ENCODE measurements at regions not wholly inside any gene's neighbourhood (a gene's known extent, or its start where the extent isn't known, plus 50 kb on each side); places are given as distances from the start of the nearest gene placed in this dataset.

GRCh38 chr3:117201901-117202774, 492.6 kb downstream of the TUSC7 start:
- H3K4me3 ChIP-seq (ENCODE audit: low read length in 2 of 2) = no peak overlapping the region
- H3K4me1 ChIP-seq (ENCODE audit: control insufficient read depth in 2 of 2, insufficient read depth in 2 of 2, low read length in 2 of 2) = no peaks in the 10 kb centered on the region
- DNase-seq (ENCODE audit: low read depth in 6 of 9, low spot score in 9 of 9) = no peak
- H3K36me3 ChIP-seq (ENCODE audit: control insufficient read depth in 2 of 2, insufficient read depth in 2 of 2, low read length in 1 of 2) = no peaks in the 10 kb centered on the region
- no peaks in the 10 kb centered on the region for H3K9me3 ChIP-seq (ENCODE audit: control insufficient read depth in 2 of 2, insufficient read depth in 1 of 2, low read length in 1 of 2)
- H3K27me3 ChIP-seq (ENCODE audit: control insufficient read depth in 2 of 2, insufficient read depth in 1 of 2, low read length in 1 of 2) = no peaks in the 10 kb centered on the region
- WGBS = 89% methylated on average over 5 of the region's 5 CpGs
- no peak overlapping the region for H3K27ac ChIP-seq (ENCODE audit: low read depth in 1 of 2, low read length in 1 of 2)

GRCh38 chr3:117217355-117217754, 507.8 kb downstream of the TUSC7 start:
- Histone ChIP-seq H3K27ac (ENCODE audit: low read depth in 1 of 2, low read length in 1 of 2) (no peak overlapping the region), H3K4me1 (ENCODE audit: control insufficient read depth in 2 of 2, insufficient read depth in 2 of 2, low read length in 2 of 2) (no peaks in the 10 kb centered on the region), H3K9me3 (ENCODE audit: control insufficient read depth in 2 of 2, insufficient read depth in 1 of 2, low read length in 1 of 2) (no peaks in the 10 kb centered on the region), H3K36me3 (ENCODE audit: control insufficient read depth in 2 of 2, insufficient read depth in 2 of 2, low read length in 1 of 2) (no peaks in the 10 kb centered on the region), H3K27me3 (ENCODE audit: control insufficient read depth in 2 of 2, insufficient read depth in 1 of 2, low read length in 1 of 2) (no peaks in the 10 kb centered on the region), H3K4me3 (ENCODE audit: low read length in 2 of 2) (no peak overlapping the region)
- 92% methylated on average over 3 of the region's 3 CpGs for WGBS
- no peak for DNase-seq (ENCODE audit: low read depth in 6 of 9, low spot score in 9 of 9)

- Histone ChIP-seq H3K36me3 (ENCODE audit: control insufficient read depth in 2 of 2, insufficient read depth in 2 of 2, low read length in 1 of 2) (no peaks in the 10 kb centered on the region), H3K4me1 (ENCODE audit: control insufficient read depth in 2 of 2, insufficient read depth in 2 of 2, low read length in 2 of 2) (no peaks in the 10 kb centered on the region), H3K27me3 (ENCODE audit: control insufficient read depth in 2 of 2, insufficient read depth in 1 of 2, low read length in 1 of 2) (no peaks in the 10 kb centered on the region), H3K9me3 (ENCODE audit: control insufficient read depth in 2 of 2, insufficient read depth in 1 of 2, low read length in 1 of 2) (no peaks in the 10 kb centered on the region), H3K4me3 (ENCODE audit: low read length in 2 of 2) (no peak overlapping the region), H3K27ac (ENCODE audit: low read depth in 1 of 2, low read length in 1 of 2) (no peak overlapping the region)
- WGBS = 85% methylated on average over 5 of the region's 5 CpGs
- DNase-seq (ENCODE audit: low read depth in 6 of 9, low spot score in 9 of 9) = no peak
These were observed 508.3 kb downstream of the TUSC7 start for GRCh38 chr3:117217760-117218316.

GRCh38 chr3:117218641-117219048, 509.1 kb downstream of the TUSC7 start:
- H3K36me3 ChIP-seq (ENCODE audit: control insufficient read depth in 2 of 2, insufficient read depth in 2 of 2, low read length in 1 of 2) = no peaks in the 10 kb centered on the region
- H3K27ac ChIP-seq (ENCODE audit: low read depth in 1 of 2, low read length in 1 of 2) = no peak overlapping the region
- 81% methylated on average over 3 of the region's 3 CpGs for WGBS
- no peaks in the 10 kb centered on the region for H3K27me3 ChIP-seq (ENCODE audit: control insufficient read depth in 2 of 2, insufficient read depth in 1 of 2, low read length in 1 of 2)
- no peaks in the 10 kb centered on the region for H3K4me1 ChIP-seq (ENCODE audit: control insufficient read depth in 2 of 2, insufficient read depth in 2 of 2, low read length in 2 of 2)
- H3K9me3 ChIP-seq (ENCODE audit: control insufficient read depth in 2 of 2, insufficient read depth in 1 of 2, low read length in 1 of 2) = no peaks in the 10 kb centered on the region
- DNase-seq (ENCODE audit: low read depth in 6 of 9, low spot score in 9 of 9) = no peak
- no peak overlapping the region for H3K4me3 ChIP-seq (ENCODE audit: low read length in 2 of 2)

- no peaks in the 10 kb centered on the region for H3K4me1 ChIP-seq (ENCODE audit: control insufficient read depth in 2 of 2, insufficient read depth in 2 of 2, low read length in 2 of 2)
- H3K4me3 ChIP-seq (ENCODE audit: low read length in 2 of 2) = no peak overlapping the region
- no peaks in the 10 kb centered on the region for H3K9me3 ChIP-seq (ENCODE audit: control insufficient read depth in 2 of 2, insufficient read depth in 1 of 2, low read length in 1 of 2)
- no peak for DNase-seq (ENCODE audit: low read depth in 6 of 9, low spot score in 9 of 9)
- no peak overlapping the region for H3K27ac ChIP-seq (ENCODE audit: low read depth in 1 of 2, low read length in 1 of 2)
- 85% methylated on average over 2 of the region's 2 CpGs for WGBS
- H3K27me3 ChIP-seq (ENCODE audit: control insufficient read depth in 2 of 2, insufficient read depth in 1 of 2, low read length in 1 of 2) = no peaks in the 10 kb centered on the region
- H3K36me3 ChIP-seq (ENCODE audit: control insufficient read depth in 2 of 2, insufficient read depth in 2 of 2, low read length in 1 of 2) = no peaks in the 10 kb centered on the region
These were observed 509.7 kb downstream of the TUSC7 start for GRCh38 chr3:117219296-117219695.

GRCh38 chr3:117226932-117227331, 517.4 kb downstream of the TUSC7 start:
- no peaks in the 10 kb centered on the region for H3K36me3 ChIP-seq (ENCODE audit: control insufficient read depth in 2 of 2, insufficient read depth in 2 of 2, low read length in 1 of 2)
- 82% methylated on average over 2 of the region's 2 CpGs for WGBS
- H3K27me3 ChIP-seq (ENCODE audit: control insufficient read depth in 2 of 2, insufficient read depth in 1 of 2, low read length in 1 of 2) = no peaks in the 10 kb centered on the region
- no peak overlapping the region for H3K27ac ChIP-seq (ENCODE audit: low read depth in 1 of 2, low read length in 1 of 2)
- H3K9me3 ChIP-seq (ENCODE audit: control insufficient read depth in 2 of 2, insufficient read depth in 1 of 2, low read length in 1 of 2) = no peaks in the 10 kb centered on the region
- DNase-seq (ENCODE audit: low read depth in 6 of 9, low spot score in 9 of 9) = no peak
- H3K4me3 ChIP-seq (ENCODE audit: low read length in 2 of 2) = no peak overlapping the region
- H3K4me1 ChIP-seq (ENCODE audit: control insufficient read depth in 2 of 2, insufficient read depth in 2 of 2, low read length in 2 of 2) = no peaks in the 10 kb centered on the region

GRCh38 chr3:117228466-117228865, 518.9 kb downstream of the TUSC7 start:
- H3K4me1 ChIP-seq (ENCODE audit: control insufficient read depth in 2 of 2, insufficient read depth in 2 of 2, low read length in 2 of 2) = no peaks in the 10 kb centered on the region
- no peaks in the 10 kb centered on the region for H3K36me3 ChIP-seq (ENCODE audit: control insufficient read depth in 2 of 2, insufficient read depth in 2 of 2, low read length in 1 of 2)
- H3K4me3 ChIP-seq (ENCODE audit: low read length in 2 of 2) = no peak overlapping the region
- 95% methylated on average over 1 of the region's 1 CpG for WGBS
- no peaks in the 10 kb centered on the region for H3K27me3 ChIP-seq (ENCODE audit: control insufficient read depth in 2 of 2, insufficient read depth in 1 of 2, low read length in 1 of 2)
- H3K27ac ChIP-seq (ENCODE audit: low read depth in 1 of 2, low read length in 1 of 2) = no peak overlapping the region
- no peaks in the 10 kb centered on the region for H3K9me3 ChIP-seq (ENCODE audit: control insufficient read depth in 2 of 2, insufficient read depth in 1 of 2, low read length in 1 of 2)
- no peak for DNase-seq (ENCODE audit: low read depth in 6 of 9, low spot score in 9 of 9)

- Histone ChIP-seq H3K4me3 (ENCODE audit: low read length in 2 of 2) (no peak overlapping the region), H3K4me1 (ENCODE audit: control insufficient read depth in 2 of 2, insufficient read depth in 2 of 2, low read length in 2 of 2) (no peaks in the 10 kb centered on the region), H3K27ac (ENCODE audit: low read depth in 1 of 2, low read length in 1 of 2) (no peak overlapping the region), H3K9me3 (ENCODE audit: control insufficient read depth in 2 of 2, insufficient read depth in 1 of 2, low read length in 1 of 2) (no peaks in the 10 kb centered on the region), H3K27me3 (ENCODE audit: control insufficient read depth in 2 of 2, insufficient read depth in 1 of 2, low read length in 1 of 2) (no peaks in the 10 kb centered on the region), H3K36me3 (ENCODE audit: control insufficient read depth in 2 of 2, insufficient read depth in 2 of 2, low read length in 1 of 2) (no peaks in the 10 kb centered on the region)
- DNase-seq (ENCODE audit: low read depth in 6 of 9, low spot score in 9 of 9) = no peak
- 98% methylated on average over 2 of the region's 2 CpGs for WGBS
These were observed 521.3 kb downstream of the TUSC7 start for GRCh38 chr3:117230924-117231323.

GRCh38 chr3:117234331-117234730, 524.8 kb downstream of the TUSC7 start:
- H3K27me3 ChIP-seq (ENCODE audit: control insufficient read depth in 2 of 2, insufficient read depth in 1 of 2, low read length in 1 of 2) = no peaks in the 10 kb centered on the region
- WGBS = 67% methylated on average over 1 of the region's 1 CpG
- no peaks in the 10 kb centered on the region for H3K9me3 ChIP-seq (ENCODE audit: control insufficient read depth in 2 of 2, insufficient read depth in 1 of 2, low read length in 1 of 2)
- no peak overlapping the region for H3K4me3 ChIP-seq (ENCODE audit: low read length in 2 of 2)
- H3K4me1 ChIP-seq (ENCODE audit: control insufficient read depth in 2 of 2, insufficient read depth in 2 of 2, low read length in 2 of 2) = no peaks in the 10 kb centered on the region
- no peak overlapping the region for H3K27ac ChIP-seq (ENCODE audit: low read depth in 1 of 2, low read length in 1 of 2)
- no peak for DNase-seq (ENCODE audit: low read depth in 6 of 9, low spot score in 9 of 9)
- no peaks in the 10 kb centered on the region for H3K36me3 ChIP-seq (ENCODE audit: control insufficient read depth in 2 of 2, insufficient read depth in 2 of 2, low read length in 1 of 2)
